Endothelial cell of umbilical vein (primary cell): ENCODE measurements at regions not wholly inside any gene's neighbourhood (a gene's known extent, or its start where the extent isn't known, plus 50 kb on each side); places are given as distances from the start of the nearest gene placed in this dataset.

ENCODE experiments used
- BruUV-seq: library from RNA; stranded (reverse); fragments of 400-500 nt; replicated peaks from 2 replicates; lab custom pipeline; 2021; lab: Mats Ljungman, UMichigan
- CTCF ChIA-PET: fragments of 300-600, 350-600 bp; sonication (Branson Sonifier 250); formaldehyde crosslinking; loops from one replicate; lab custom pipeline; 2021; ENCODE audit warnings: antibody characterized with exemption, inconsistent platforms; lab: Charles Lee
- POLR2A ChIA-PET: fragments of 300-600, 350-600 bp; sonication (Branson Sonifier 250); formaldehyde crosslinking; loops from one replicate; lab custom pipeline; 2021; ENCODE audit warnings: antibody characterized with exemption, inconsistent platforms; lab: Charles Lee
- DNase-seq: peaks from one replicate; pipeline ENCODE4 v3.0.0-alpha.2; 2011; ENCODE audit warnings: low read depth, low spot score
- FAIRE-seq: peaks from 2 replicates; lab custom pipeline; 2011; peaks lifted over from hg19 to GRCh38; lab: Jason Lieb, UNC
- H2AFZ ChIP-seq: 2 replicates; pipeline ENCODE4 v1.6.0; 2012; ENCODE audit warnings: low read depth, low read length, control low read depth, inconsistent platforms
- H3K27ac ChIP-seq: 2 replicates; pipeline ENCODE4 v1.5.1; 2011; ENCODE audit warnings: low read depth, mild to moderate bottlenecking, control low read depth, low read length, moderate library complexity; ENCODE audit not compliant: insufficient read depth
- H3K27me3 ChIP-seq, 2 experiments: 2 replicates each; pipeline versions ENCODE4 v1.6.0 to v1.6.1; 2011; ENCODE audit warnings: low read length in 2 of 2, mixed read lengths in 1 of 2; ENCODE audit not compliant: control insufficient read depth in 2 of 2, insufficient read depth in 2 of 2
- H3K36me3 ChIP-seq, 2 experiments: 2 replicates in 1 of 2; 3 replicates in 1 of 2; pipeline ENCODE4 v1.5.1; 2011; ENCODE audit warnings: low read length in 2 of 2, mild to moderate bottlenecking in 1 of 2, moderate library complexity in 1 of 2; ENCODE audit not compliant: control insufficient read depth in 2 of 2, insufficient read depth in 2 of 2; ENCODE audit errors: extremely low read depth in 1 of 2
- H3K4me1 ChIP-seq: 3 replicates; pipeline ENCODE4 v1.5.1; 2011; ENCODE audit warnings: mild to moderate bottlenecking, low read length; ENCODE audit not compliant: control insufficient read depth, insufficient read depth; ENCODE audit errors: extremely low read depth
- H3K4me2 ChIP-seq: 2 replicates; pipeline ENCODE4 v1.6.1; 2011; ENCODE audit warnings: low read length, control low read depth, mixed read lengths; ENCODE audit not compliant: insufficient read depth
- H3K4me3 ChIP-seq, 3 experiments: fragments of 200-600 bp in 1 of 3; sonication (generic), shearing (Covaris generic) in 1 of 3; replicated peaks in 1 of 3; 2 replicates each; pipeline ENCODE4 v1.5.1; 2011 to 2016; ENCODE audit warnings: control low read depth in 3 of 3, low read length in 3 of 3, mild to moderate bottlenecking in 2 of 3, inconsistent platforms in 1 of 3, low read depth in 1 of 3, moderate library complexity in 1 of 3; ENCODE audit not compliant: insufficient read depth in 1 of 3
- H3K79me2 ChIP-seq: 2 replicates; pipeline ENCODE4 v1.6.0; 2012; ENCODE audit warnings: low read length, inconsistent platforms; ENCODE audit not compliant: control insufficient read depth, insufficient read depth
- H3K9ac ChIP-seq: replicated peaks from 2 replicates; pipeline ENCODE3; 2011; ENCODE audit warnings: low read length, control low read depth; ENCODE audit not compliant: insufficient read depth; ENCODE audit errors: extremely low read depth
- H3K9me1 ChIP-seq: replicated peaks from 3 replicates; pipeline ENCODE4 v1.6.0; 2011; ENCODE audit warnings: mild to moderate bottlenecking, low read length; ENCODE audit not compliant: control insufficient read depth, insufficient read depth; ENCODE audit errors: extremely low read depth
- H3K9me3 ChIP-seq: replicated peaks from 2 replicates; pipeline ENCODE4 v1.5.1; 2012; ENCODE audit warnings: low read length, inconsistent platforms; ENCODE audit not compliant: control insufficient read depth, insufficient read depth
- H4K20me1 ChIP-seq: replicated peaks from 2 replicates; pipeline ENCODE3; 2011; ENCODE audit warnings: mild to moderate bottlenecking, low read length; ENCODE audit not compliant: control insufficient read depth, insufficient read depth; ENCODE audit errors: extremely low read depth
- CTCF ChIP-seq, 2 donors: IDR thresholded peaks; 1 replicate in 1 of 2; 2 replicates in 1 of 2; pipeline ENCODE4 v1.5.1; 2011; ENCODE audit warnings: low read length in 2 of 2, mild to moderate bottlenecking in 2 of 2, moderate library complexity in 2 of 2, control low read depth in 1 of 2, inconsistent platforms in 1 of 2, low read depth in 1 of 2; ENCODE audit not compliant: insufficient read depth in 1 of 2; ENCODE audit errors: extremely low read depth in 1 of 2
- EZH2 ChIP-seq: IDR thresholded peaks from 2 replicates; pipeline ENCODE4 v1.6.1; 2012; ENCODE audit warnings: borderline replicate concordance, low read depth, mild to moderate bottlenecking, moderate library complexity, low read length, inconsistent platforms; ENCODE audit not compliant: severe bottlenecking
- FOS ChIP-seq: IDR thresholded peaks from 2 replicates; pipeline ENCODE4 v1.6.1; 2011; ENCODE audit warnings: mild to moderate bottlenecking, low read length, moderate library complexity, borderline replicate concordance; ENCODE audit not compliant: insufficient read depth
- GATA2 ChIP-seq: IDR thresholded peaks from 2 replicates; pipeline ENCODE4 v1.7.0; 2011; ENCODE audit warnings: low read depth, mild to moderate bottlenecking, moderate library complexity, mixed read lengths, low read length; ENCODE audit not compliant: insufficient read length, insufficient read depth
- JUN ChIP-seq: IDR thresholded peaks from 2 replicates; pipeline ENCODE4 v1.6.1; 2011; ENCODE audit warnings: borderline replicate concordance, low read depth; ENCODE audit not compliant: insufficient read length, insufficient read depth
- MAX ChIP-seq: IDR thresholded peaks from 2 replicates; pipeline ENCODE4 v1.6.1; 2011; ENCODE audit not compliant: insufficient read depth, insufficient read length
- MYC ChIP-seq: IDR thresholded peaks from one replicate; pipeline ENCODE4 v1.6.1; 2011; ENCODE audit warnings: mild to moderate bottlenecking, low read depth, low read length
- POLR2A ChIP-seq: IDR thresholded peaks from 2 replicates; pipeline ENCODE4 v1.6.1; 2012; ENCODE audit warnings: low read depth, mild to moderate bottlenecking, control low read depth, low read length
- POLR2AphosphoS5 ChIP-seq: IDR thresholded peaks from 2 replicates; pipeline ENCODE4 v1.6.1; 2012; ENCODE audit warnings: low read depth, mild to moderate bottlenecking, control low read depth, low read length, moderate library complexity; ENCODE audit not compliant: insufficient read depth
- dilution Hi-C: fragments of 300-500 bp; cut with MboI; formaldehyde crosslinking; loops from one replicate; pipeline ENCODE4 v1.15.0; 2019; ENCODE audit warnings: low sequenced_read_pairs; ENCODE audit not compliant: extremely low pct_ligation_motif_present
- intact Hi-C: fragments of 100-400 bp; cut with micrococcal nuclease; formaldehyde crosslinking; loops from one replicate; pipeline ENCODE4 v1.10.0; 2022

- no peak overlapping the region for H2AFZ ChIP-seq
- H3K9me1 ChIP-seq = no peaks in the 10 kb centered on the region
- no peaks in the 10 kb centered on the region for H3K27me3 ChIP-seq
- intact Hi-C loops (no loop called here), dilution Hi-C loops (no loop called here)
- H3K27ac ChIP-seq = no peak overlapping the region
- ChIA-PET CTCF (no interaction called here), POLR2A (no interaction called here)
- FAIRE-seq (no peak), DNase-seq (no peak)
- H3K36me3 ChIP-seq = no peaks in the 10 kb centered on the region
- BruUV-seq = no TSS peak
- H3K79me2 ChIP-seq = no peaks in the 10 kb centered on the region
- H3K9me3 ChIP-seq = no peaks in the 10 kb centered on the region
- H3K4me3 ChIP-seq = no peak overlapping the region
- H3K4me2 ChIP-seq = no peak overlapping the region
- no peak overlapping the region for H3K9ac ChIP-seq
- TF ChIP-seq POLR2A (no peak), POLR2AphosphoS5 (no peak), MAX (no peak), JUN (no peak), FOS (no peak), GATA2 (no peak), CTCF (IDR thresholded peaks at IDR 0.05; ENCODE audit: extremely low read depth in 1 of 2, insufficient read depth in 1 of 2, low read depth in 1 of 2, low read length in 2 of 2) (no peak), MYC (no peak), EZH2 (no peak)
- no peaks in the 10 kb centered on the region for H3K4me1 ChIP-seq
- no peaks in the 10 kb centered on the region for H4K20me1 ChIP-seq
Observed at GRCh38 chr13:109949397-109949796, 163.0 kb upstream of the IRS2 start.
